Prostate gland (tissue), 2 donors: ENCODE measurements at regions not wholly inside any gene's neighbourhood (a gene's known extent, or its start where the extent isn't known, plus 50 kb on each side); places are given as distances from the start of the nearest gene placed in this dataset.

Source experiments
- DNase-seq: peaks from one replicate; pipeline ENCODE4 v3.0.0-alpha.2; 2019; ENCODE audit warnings: low spot score
- H3K27ac ChIP-seq, 2 donors: fragments of 200-600 bp; sonication (generic); 2 replicates each; pipeline ENCODE4 v1.5.1; 2017 to 2019
- H3K27me3 ChIP-seq: fragments of 200-600 bp; sonication (generic); replicated peaks from 2 replicates; pipeline ENCODE4 v1.5.1; 2019; ENCODE audit not compliant: insufficient read depth
- H3K36me3 ChIP-seq, 2 donors: fragments of 200-600 bp; sonication (generic); 1 replicate in 1 of 2; 2 replicates in 1 of 2; pipeline versions ENCODE4 v1.5.1 to v1.8.1; 2017 to 2019
- H3K4me1 ChIP-seq: fragments of 200-600 bp; sonication (generic); replicated peaks from 2 replicates; pipeline ENCODE4 v1.5.1; 2019
- H3K4me3 ChIP-seq, 2 donors: fragments of 200-600 bp; sonication (generic); 2 replicates each; pipeline ENCODE4 v1.5.1; 2017 to 2019
- H3K9me3 ChIP-seq: fragments of 200-600 bp; sonication (generic); 2 replicates; pipeline ENCODE4 v1.5.1; 2017
- POLR2A ChIP-seq: fragments of 450-650 bp; IDR thresholded peaks from one replicate; pipeline ENCODE4 v1.6.1; 2016; ENCODE audit warnings: antibody characterized with exemption, mild to moderate bottlenecking
- POLR2AphosphoS5 ChIP-seq: sonication (generic); formaldehyde crosslinking; IDR thresholded peaks from one replicate; pipeline ENCODE4 v1.6.1; 2017; ENCODE audit warnings: antibody characterized with exemption
- WGBS: methylation state at CpG from one replicate; pipeline ENCODE4 v1.1.5; 2018; 5-methylcytosine and 5-hydroxymethylcytosine counted together
- intact Hi-C: fragments of 100-400 bp; cut with DNase I; formaldehyde crosslinking; loops from one replicate; pipeline ENCODE4 v1.14.2; 2022
- TF ChIP-seq, protein P1 (sequence below), 4 experiments: fragments of 200-600 bp in 2 of 4; fragments of 450-650 bp in 2 of 4; sonication (generic) in 2 of 4; IDR thresholded peaks; 1 replicate in 3 of 4; 2 replicates in 1 of 4; pipeline ENCODE4 v1.5.1; 2016 to 2019; ENCODE audit warnings: antibody characterized with exemption in 4 of 4, mild to moderate bottlenecking in 2 of 4, moderate library complexity in 2 of 4

DNA sequence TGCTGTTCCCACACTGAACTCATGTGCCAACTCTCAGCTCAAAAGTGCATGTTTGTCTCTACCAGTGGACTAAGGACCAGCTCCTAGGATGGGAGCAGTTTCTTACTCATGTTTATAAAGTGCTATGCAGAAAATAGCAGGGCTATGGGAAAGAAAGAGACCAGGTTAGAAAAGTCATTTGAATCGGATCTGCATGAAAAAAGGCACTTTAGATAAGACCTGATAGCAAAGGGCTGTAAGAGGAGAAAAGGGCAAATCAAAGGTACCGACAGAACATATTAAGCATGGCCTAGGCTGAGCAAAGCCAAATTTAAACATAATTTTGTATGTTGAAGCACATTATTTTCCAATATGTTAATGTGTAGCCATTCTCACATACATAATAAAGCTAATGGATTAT, 362.3 kb upstream of the ZFP42 start:
- Histone ChIP-seq H3K9me3 (no peaks in the 10 kb centered on the region), H3K36me3 (no peaks in the 10 kb centered on the region), H3K4me3 (no peak overlapping the region), H3K27ac (no peak overlapping the region), H3K27me3 (no peaks in the 10 kb centered on the region), H3K4me1 (no peaks in the 10 kb centered on the region)
- DNase-seq = no peak
- intact Hi-C loops = no loop called here
- whole genome bisulfite sequencing = 66% methylated on average over 2 of the region's 2 CpGs
- TF ChIP-seq POLR2A (no peak), POLR2AphosphoS5 (no peak)

DNA sequence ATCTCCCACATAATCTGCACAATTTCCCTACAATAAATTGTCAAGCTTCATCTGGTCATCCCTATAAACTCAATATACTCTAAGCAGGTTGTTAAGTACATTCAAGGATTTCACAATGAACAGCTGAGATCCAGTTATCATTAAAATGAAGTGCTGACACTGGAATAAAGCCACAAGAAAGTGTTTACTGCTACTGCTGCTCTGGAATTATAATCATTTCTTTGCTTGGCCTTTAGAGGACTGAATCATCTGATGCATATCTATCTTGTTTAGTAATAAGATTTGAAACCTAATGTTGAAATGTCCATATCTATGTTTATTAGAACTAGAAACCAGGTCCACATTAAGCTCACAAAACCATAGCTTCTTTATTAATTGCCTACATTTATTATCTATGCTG, 338.6 kb upstream of the ZFP42 start:
- intact Hi-C loops = no loop called here
- Histone ChIP-seq H3K4me3 (no peak overlapping the region), H3K9me3 (no peaks in the 10 kb centered on the region), H3K27ac (no peak overlapping the region), H3K4me1 (no peaks in the 10 kb centered on the region), H3K27me3 (no peaks in the 10 kb centered on the region), H3K36me3 (no peaks in the 10 kb centered on the region)
- TF ChIP-seq POLR2A = no peak
- TF ChIP-seq, protein P1, sequence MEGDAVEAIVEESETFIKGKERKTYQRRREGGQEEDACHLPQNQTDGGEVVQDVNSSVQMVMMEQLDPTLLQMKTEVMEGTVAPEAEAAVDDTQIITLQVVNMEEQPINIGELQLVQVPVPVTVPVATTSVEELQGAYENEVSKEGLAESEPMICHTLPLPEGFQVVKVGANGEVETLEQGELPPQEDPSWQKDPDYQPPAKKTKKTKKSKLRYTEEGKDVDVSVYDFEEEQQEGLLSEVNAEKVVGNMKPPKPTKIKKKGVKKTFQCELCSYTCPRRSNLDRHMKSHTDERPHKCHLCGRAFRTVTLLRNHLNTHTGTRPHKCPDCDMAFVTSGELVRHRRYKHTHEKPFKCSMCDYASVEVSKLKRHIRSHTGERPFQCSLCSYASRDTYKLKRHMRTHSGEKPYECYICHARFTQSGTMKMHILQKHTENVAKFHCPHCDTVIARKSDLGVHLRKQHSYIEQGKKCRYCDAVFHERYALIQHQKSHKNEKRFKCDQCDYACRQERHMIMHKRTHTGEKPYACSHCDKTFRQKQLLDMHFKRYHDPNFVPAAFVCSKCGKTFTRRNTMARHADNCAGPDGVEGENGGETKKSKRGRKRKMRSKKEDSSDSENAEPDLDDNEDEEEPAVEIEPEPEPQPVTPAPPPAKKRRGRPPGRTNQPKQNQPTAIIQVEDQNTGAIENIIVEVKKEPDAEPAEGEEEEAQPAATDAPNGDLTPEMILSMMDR (IDR thresholded peaks at IDR 0.05) = no peak
- no peak for TF ChIP-seq POLR2AphosphoS5
- DNase-seq = no peak

DNA sequence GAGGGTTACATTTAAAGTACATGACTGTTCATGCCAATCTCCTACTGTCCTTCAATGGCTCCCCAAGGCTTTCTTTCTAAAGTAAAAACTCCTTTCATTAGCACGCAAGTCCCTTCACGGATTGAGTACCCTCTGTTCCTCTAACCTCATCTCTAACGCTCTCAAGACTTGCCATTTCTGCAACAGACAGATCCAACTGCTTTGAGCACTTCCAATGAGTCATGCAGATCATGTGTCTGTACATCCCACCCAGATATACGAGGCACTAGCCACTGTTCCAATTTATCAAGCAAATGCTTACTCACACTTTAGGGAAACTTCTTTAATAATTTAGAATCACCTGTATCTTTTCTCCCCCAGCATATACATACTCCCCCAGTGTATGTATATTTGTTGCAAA, 332.5 kb upstream of the ZFP42 start:
- Histone ChIP-seq H3K27me3 (no peaks in the 10 kb centered on the region), H3K9me3 (no peaks in the 10 kb centered on the region), H3K27ac (no peak overlapping the region), H3K4me1 (no peaks in the 10 kb centered on the region), H3K36me3 (no peaks in the 10 kb centered on the region), H3K4me3 (no peak overlapping the region)
- TF ChIP-seq POLR2A (no peak), POLR2AphosphoS5 (no peak)
- TF ChIP-seq, protein P1 (IDR thresholded peaks at IDR 0.05) = no peak
- intact Hi-C loops = no loop called here
- no peak for DNase-seq
- WGBS = 77% methylated on average over 4 of the region's 4 CpGs

DNA sequence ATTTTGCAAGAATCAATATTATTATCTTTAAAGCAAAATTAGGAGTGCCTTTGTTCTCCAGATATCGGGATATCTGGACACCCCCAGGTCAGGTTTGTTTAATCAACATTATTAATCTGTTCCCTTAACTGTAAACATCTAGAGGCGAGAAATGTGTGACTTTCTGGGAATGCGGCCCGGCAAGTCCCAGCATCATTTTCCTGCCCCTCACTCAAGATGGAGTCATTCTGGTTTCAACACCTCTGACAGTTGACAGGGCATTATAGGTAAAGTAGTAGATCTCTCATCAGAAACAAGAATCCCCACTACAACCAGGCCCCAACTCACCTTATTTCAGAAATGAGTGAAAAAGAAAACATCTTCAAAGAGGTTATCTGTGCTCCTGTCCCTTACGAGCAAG, 331.6 kb upstream of the ZFP42 start:
- no peak for TF ChIP-seq POLR2AphosphoS5
- TF ChIP-seq, protein P1 (IDR thresholded peaks at IDR 0.05) = no peak
- WGBS = 85% methylated on average over 5 of the region's 5 CpGs
- H3K27me3 ChIP-seq = no peaks in the 10 kb centered on the region
- no peak overlapping the region for H3K27ac ChIP-seq
- DNase-seq = no peak
- no peaks in the 10 kb centered on the region for H3K4me1 ChIP-seq
- intact Hi-C loops = no loop called here
- no peak overlapping the region for H3K4me3 ChIP-seq
- H3K9me3 ChIP-seq = no peaks in the 10 kb centered on the region
- no peaks in the 10 kb centered on the region for H3K36me3 ChIP-seq

DNA sequence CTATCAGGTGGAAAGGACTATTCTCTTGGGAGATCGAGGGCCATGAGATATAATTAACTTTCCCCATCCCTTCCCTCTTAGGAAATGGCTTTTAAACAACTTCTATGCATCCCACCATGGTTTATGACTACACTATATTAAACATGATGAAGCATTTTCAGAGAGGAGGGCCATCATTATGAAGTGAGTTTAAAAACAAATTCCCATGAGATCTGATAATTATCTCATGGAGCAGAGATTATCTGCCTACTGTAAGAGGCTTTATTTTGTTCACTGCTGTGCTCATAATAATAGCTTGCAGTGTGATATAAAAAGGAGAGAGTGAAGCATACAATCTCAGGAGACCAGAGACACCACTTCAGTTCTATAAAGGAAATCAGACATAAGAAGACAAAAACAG, 330.5 kb upstream of the ZFP42 start:
- no peak overlapping the region for H3K4me3 ChIP-seq
- intact Hi-C loops = no loop called here
- H3K27me3 ChIP-seq = no peaks in the 10 kb centered on the region
- H3K9me3 ChIP-seq = no peaks in the 10 kb centered on the region
- H3K27ac ChIP-seq = no peak overlapping the region
- H3K4me1 ChIP-seq = no peaks in the 10 kb centered on the region
- TF ChIP-seq, protein P1 (IDR thresholded peaks at IDR 0.05) = no peak
- no peak for TF ChIP-seq POLR2AphosphoS5
- no peak for TF ChIP-seq POLR2A
- WGBS = 52% methylated on average over 1 of the region's 1 CpG
- DNase-seq = no peak
- no peaks in the 10 kb centered on the region for H3K36me3 ChIP-seq

DNA sequence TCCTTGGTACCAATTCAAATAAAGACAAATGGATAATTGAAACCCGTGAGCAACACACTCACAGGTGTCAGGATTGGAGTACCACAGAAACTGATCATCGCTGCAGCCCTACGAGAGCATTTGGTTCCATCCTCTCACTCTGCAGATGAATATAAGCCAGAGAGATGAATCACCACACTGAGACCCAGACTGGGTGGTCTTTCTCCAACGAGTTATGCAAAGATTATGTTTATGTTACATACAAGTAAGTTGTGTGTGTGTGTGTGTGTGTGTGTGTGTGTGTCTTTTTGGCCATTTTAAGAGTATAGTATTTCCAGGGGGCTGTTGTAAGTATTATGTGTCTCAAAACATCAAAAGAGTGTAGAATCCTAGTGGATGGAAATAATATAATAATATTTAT, 329.5 kb upstream of the ZFP42 start:
- H3K4me1 ChIP-seq = no peaks in the 10 kb centered on the region
- no peaks in the 10 kb centered on the region for H3K36me3 ChIP-seq
- DNase-seq = no peak
- H3K27me3 ChIP-seq = no peaks in the 10 kb centered on the region
- no peaks in the 10 kb centered on the region for H3K9me3 ChIP-seq
- 77% methylated on average over 4 of the region's 4 CpGs for WGBS
- no peak overlapping the region for H3K4me3 ChIP-seq
- TF ChIP-seq POLR2A (no peak), POLR2AphosphoS5 (no peak)
- TF ChIP-seq, protein P1 (IDR thresholded peaks at IDR 0.05) = no peak
- intact Hi-C loops = no loop called here
- no peak overlapping the region for H3K27ac ChIP-seq
